Caco-2 (cell line): ENCODE measurements at regions not wholly inside any gene's neighbourhood (a gene's known extent, or its start where the extent isn't known, plus 50 kb on each side); places are given as distances from the start of the nearest gene placed in this dataset.

Source experiments
- BruUV-seq: library from RNA; stranded (reverse); fragments of 400-500 nt; replicated peaks from 2 replicates; lab custom pipeline; 2021; lab: Mats Ljungman, UMichigan
- CTCF ChIA-PET: fragments of 300-600 bp; sonication (Branson Sonifier 250); formaldehyde crosslinking; loops from one replicate; lab custom pipeline; 2022; ENCODE audit warnings: antibody characterized with exemption; lab: Charles Lee
- POLR2A ChIA-PET: fragments of 300-600 bp; sonication (Branson Sonifier 250); formaldehyde crosslinking; loops from one replicate; lab custom pipeline; 2022; ENCODE audit warnings: antibody characterized with exemption; lab: Charles Lee
- DNase-seq, 2 experiments: peaks; one replicate each; pipeline versions ENCODE4 v3.0.0 to v3.0.0-alpha.2; 2020 to 2022
- H3K27me3 ChIP-seq: replicated peaks from 2 replicates; pipeline ENCODE4 v1.6.0; 2011; ENCODE audit warnings: low read length; ENCODE audit not compliant: control insufficient read depth, insufficient read depth
- H3K36me3 ChIP-seq: 2 replicates; pipeline ENCODE4 v1.5.1; 2011; ENCODE audit warnings: low read length; ENCODE audit not compliant: control insufficient read depth, insufficient read depth
- H3K4me1 ChIP-seq: fragments of 250-450 bp; sonication (Bioruptor Pico); 2 replicates; pipeline ENCODE4 v1.5.1; 2020; ENCODE audit warnings: mild to moderate bottlenecking
- H3K4me3 ChIP-seq: 2 replicates; pipeline ENCODE4 v1.5.1; 2011; ENCODE audit warnings: low read depth, mild to moderate bottlenecking, control low read depth, low read length
- H3K9me3 ChIP-seq: fragments of 250-450 bp; sonication (Bioruptor Pico); 2 replicates; pipeline ENCODE4 v1.5.1; 2020; ENCODE audit warnings: mild to moderate bottlenecking, moderate library complexity
- H3K27ac Mint-ChIP-seq: one replicate; pipeline ENCODE4 v1.8.0; 2022; ENCODE audit warnings: mixed read lengths; ENCODE audit not compliant: unreplicated experiment
- H3K27me3 Mint-ChIP-seq: one replicate; pipeline ENCODE4 v1.8.0; 2022; ENCODE audit warnings: mixed read lengths; ENCODE audit not compliant: insufficient read depth, unreplicated experiment
- H3K36me3 Mint-ChIP-seq: one replicate; pipeline ENCODE4 v1.8.0; 2022; ENCODE audit warnings: mild to moderate bottlenecking, mixed read lengths; ENCODE audit not compliant: insufficient read depth, unreplicated experiment
- H3K4me1 Mint-ChIP-seq: one replicate; pipeline ENCODE4 v1.8.0; 2022; ENCODE audit warnings: low read depth, mixed read lengths; ENCODE audit not compliant: unreplicated experiment
- H3K4me3 Mint-ChIP-seq: one replicate; pipeline ENCODE4 v1.8.0; 2022; ENCODE audit warnings: mild to moderate bottlenecking, moderate library complexity, mixed read lengths; ENCODE audit not compliant: unreplicated experiment
- H3K9me3 Mint-ChIP-seq: one replicate; pipeline ENCODE4 v1.8.0; 2022; ENCODE audit warnings: mixed read lengths; ENCODE audit not compliant: unreplicated experiment
- CTCF ChIP-seq, 2 experiments: fragments of 200-600 bp in 1 of 2; IDR thresholded peaks; 1 replicate in 1 of 2; 2 replicates in 1 of 2; pipeline versions ENCODE4 v1.5.1 to v1.8.0; 2011 to 2022; ENCODE audit warnings: antibody characterized with exemption in 1 of 2, control low read depth in 1 of 2, inconsistent platforms in 1 of 2, low read depth in 1 of 2, low read length in 1 of 2, mild to moderate bottlenecking in 1 of 2, moderate library complexity in 1 of 2; ENCODE audit not compliant: insufficient read depth in 1 of 2, severe bottlenecking in 1 of 2, unreplicated experiment in 1 of 2
- intact Hi-C: fragments of 100-400 bp; cut with micrococcal nuclease; formaldehyde crosslinking; loops from one replicate; pipeline ENCODE4 v1.10.0; 2022; ENCODE audit not compliant: unreplicated experiment

- no TSS peak for BruUV-seq
- H3K4me1 Mint-ChIP-seq: no peaks in the 10 kb centered on the region
- H3K9me3 Mint-ChIP-seq: no peaks in the 10 kb centered on the region
- no peaks in the 10 kb centered on the region for H3K36me3 ChIP-seq
- no peaks in the 10 kb centered on the region for H3K4me1 ChIP-seq
- no peak overlapping the region for H3K4me3 Mint-ChIP-seq
- POLR2A ChIA-PET: no interaction called here
- H3K27ac Mint-ChIP-seq: no peak overlapping the region
- no peak for DNase-seq
- TF ChIP-seq CTCF (IDR thresholded peaks at IDR 0.05; ENCODE audit: insufficient read depth in 1 of 2, low read depth in 1 of 2, low read length in 1 of 2, severe bottlenecking in 1 of 2, unreplicated experiment in 1 of 2): no peak
- CTCF ChIA-PET: no interaction called here
- H3K27me3 Mint-ChIP-seq: peaks cover 11% of the 10 kb centered on the region
- no peaks in the 10 kb centered on the region for H3K9me3 ChIP-seq
- no peak overlapping the region for H3K4me3 ChIP-seq
- H3K36me3 Mint-ChIP-seq: no peaks in the 10 kb centered on the region
- intact Hi-C loops: no loop called here
- H3K27me3 ChIP-seq: no peaks in the 10 kb centered on the region
Measured at GRCh38 chr22:49019737-49020713, 807.6 kb downstream of the BRD1 start.

- no peak overlapping the region for H3K4me3 ChIP-seq
- no peaks in the 10 kb centered on the region for H3K4me1 ChIP-seq
- CTCF ChIA-PET: no interaction called here
- POLR2A ChIA-PET: no interaction called here
- no peak overlapping the region for H3K4me3 Mint-ChIP-seq
- no peak for DNase-seq
- no peak for TF ChIP-seq CTCF (IDR thresholded peaks at IDR 0.05; ENCODE audit: insufficient read depth in 1 of 2, low read depth in 1 of 2, low read length in 1 of 2, severe bottlenecking in 1 of 2, unreplicated experiment in 1 of 2)
- intact Hi-C loops: no loop called here
- H3K4me1 Mint-ChIP-seq: no peaks in the 10 kb centered on the region
- no peaks in the 10 kb centered on the region for H3K9me3 Mint-ChIP-seq
- H3K27me3 ChIP-seq: no peaks in the 10 kb centered on the region; the same call in 1 of the 2 replicates
- H3K9me3 ChIP-seq: no peaks in the 10 kb centered on the region
- no peaks in the 10 kb centered on the region for H3K36me3 ChIP-seq
- no peaks in the 10 kb centered on the region for H3K36me3 Mint-ChIP-seq
- peaks cover 11% of the 10 kb centered on the region for H3K27me3 Mint-ChIP-seq
- no peak overlapping the region for H3K27ac Mint-ChIP-seq
- no TSS peak for BruUV-seq
Measured at GRCh38 chr22:49018601-49019000, 809.1 kb downstream of the BRD1 start.

- POLR2A ChIA-PET: no interaction called here
- BruUV-seq: no TSS peak
- Mint-ChIP-seq H3K36me3 (no peaks in the 10 kb centered on the region), H3K4me3 (no peak overlapping the region), H3K27me3 (peaks cover 5% of the 10 kb centered on the region), H3K4me1 (no peaks in the 10 kb centered on the region), H3K27ac (no peak overlapping the region), H3K9me3 (no peaks in the 10 kb centered on the region)
- no peak for TF ChIP-seq CTCF (IDR thresholded peaks at IDR 0.05; ENCODE audit: insufficient read depth in 1 of 2, low read depth in 1 of 2, low read length in 1 of 2, severe bottlenecking in 1 of 2, unreplicated experiment in 1 of 2)
- Histone ChIP-seq H3K27me3 (no peaks in the 10 kb centered on the region; the same call in 1 of the 2 replicates), H3K4me1 (no peaks in the 10 kb centered on the region), H3K36me3 (no peaks in the 10 kb centered on the region), H3K4me3 (no peak overlapping the region), H3K9me3 (no peaks in the 10 kb centered on the region)
- intact Hi-C loops: no loop called here
- DNase-seq: no peak
- CTCF ChIA-PET: no interaction called here
Measured at GRCh38 chr22:49017482-49018329, 810.0 kb downstream of the BRD1 start.
